ENCODE measurements at regions not wholly inside any gene's neighbourhood (a gene's known extent, or its start where the extent isn't known, plus 50 kb on each side); places are given as distances from the start of the nearest gene placed in this dataset.
"Not testable (repeated sequence)": the region's sequence is repeated elsewhere in the genome, so short reads cannot be mapped to it uniquely, and the experiment has no call there.

DNA sequence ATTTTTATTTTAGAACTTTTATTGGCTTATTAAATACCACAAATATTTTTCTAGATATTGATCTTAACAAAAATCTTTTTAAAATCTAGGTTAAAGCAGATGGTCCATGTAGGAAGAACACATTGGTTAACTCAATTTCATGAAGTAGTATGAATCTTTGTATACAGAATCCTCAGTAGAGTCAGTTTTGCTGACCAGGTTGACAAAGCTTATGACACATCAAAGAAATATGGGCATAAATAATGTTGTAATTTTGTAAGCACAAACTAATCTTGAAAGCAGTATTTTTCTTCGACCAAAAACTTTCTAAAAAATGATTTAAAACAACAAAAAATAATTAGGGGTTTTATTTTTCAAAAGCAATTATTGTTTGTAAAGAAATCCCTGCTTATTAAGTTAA, 479.3 kb upstream of the PCDH10 start:
- H3K27ac ChIP-seq (ENCODE audit: low read depth), result no peak overlapping the region
- DNase-seq (ENCODE audit: extremely low spot score), result no peak
- H3K4me3 ChIP-seq (ENCODE audit: low read depth, low read length), result no peak overlapping the region
- H3K36me3 ChIP-seq (ENCODE audit: insufficient read depth), result no peaks in the 10 kb centered on the region
- WGBS, result 0% methylated on average over 1 of the region's 1 CpG
- H3K4me1 ChIP-seq (ENCODE audit: insufficient read depth), result no peaks in the 10 kb centered on the region

DNA sequence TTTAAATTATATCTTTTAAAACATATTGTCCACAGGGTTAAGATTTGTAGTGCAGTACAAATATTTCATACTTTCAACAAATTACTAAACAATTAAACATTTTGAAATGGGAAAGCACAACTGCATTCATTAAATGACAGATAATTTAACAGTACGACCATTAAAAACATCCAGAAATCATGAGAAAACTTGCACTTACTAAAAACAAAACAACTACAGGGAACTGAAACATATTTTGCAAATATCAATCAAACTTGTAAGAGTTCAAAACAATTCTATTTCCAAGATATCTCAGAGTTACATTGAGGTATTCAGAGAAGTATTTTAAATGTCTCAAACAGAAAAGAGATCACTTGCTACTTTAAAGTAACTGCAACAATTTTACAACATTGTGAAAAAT, 478.5 kb upstream of the PCDH10 start:
- no peak for DNase-seq (ENCODE audit: extremely low spot score)
- no peak overlapping the region for H3K27ac ChIP-seq (ENCODE audit: low read depth)
- H3K4me3 ChIP-seq (ENCODE audit: low read depth, low read length), result no peak overlapping the region
- no peaks in the 10 kb centered on the region for H3K4me1 ChIP-seq (ENCODE audit: insufficient read depth)
- WGBS, result 81% methylated on average over 1 of the region's 1 CpG
- no peaks in the 10 kb centered on the region for H3K36me3 ChIP-seq (ENCODE audit: insufficient read depth)

DNA sequence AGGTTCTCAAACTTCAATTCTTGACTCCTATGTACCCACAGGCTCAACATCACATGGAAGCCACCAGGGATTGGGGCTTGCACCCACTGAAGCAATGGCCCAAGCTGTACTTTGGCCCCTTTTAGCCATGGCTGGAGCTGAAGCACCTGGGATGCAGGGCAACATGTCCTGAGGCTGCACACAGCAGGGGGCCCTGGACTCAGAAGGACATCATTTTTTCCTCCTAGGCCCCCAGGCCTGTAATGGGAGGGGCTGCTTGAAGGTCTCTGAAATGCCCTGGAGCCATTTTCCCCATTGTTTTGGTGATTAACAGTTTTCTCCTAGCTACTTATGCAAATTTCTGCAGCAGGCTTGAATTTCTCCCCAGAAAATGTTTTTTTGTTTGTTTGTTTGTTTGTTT, 465.1 kb upstream of the PCDH10 start:
- H3K27ac ChIP-seq (ENCODE audit: low read depth), result no peak overlapping the region
- H3K4me3 ChIP-seq (ENCODE audit: low read depth, low read length), result no peak overlapping the region
- no peaks in the 10 kb centered on the region for H3K4me1 ChIP-seq (ENCODE audit: insufficient read depth)
- no peak for DNase-seq (ENCODE audit: extremely low spot score)
- no peaks in the 10 kb centered on the region for H3K36me3 ChIP-seq (ENCODE audit: insufficient read depth)

DNA sequence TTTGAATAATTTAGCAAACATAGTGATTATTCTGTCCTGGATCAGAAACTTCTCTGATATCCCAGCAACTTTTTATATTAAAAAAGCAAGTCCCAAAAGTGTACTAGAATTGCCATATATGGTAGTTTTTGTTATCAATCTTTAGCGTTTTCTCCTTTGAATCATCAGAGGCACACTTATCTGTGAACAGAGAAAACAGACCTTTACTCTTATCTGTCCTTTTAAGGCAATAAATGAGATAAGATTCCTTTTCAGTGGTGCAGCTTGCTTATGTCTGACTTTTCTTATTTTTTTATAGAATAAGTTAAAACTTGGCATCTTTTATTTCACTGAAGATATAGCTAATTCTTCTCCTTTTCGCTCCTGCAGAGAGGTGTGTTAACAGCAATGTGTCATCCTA, 458.1 kb upstream of the PCDH10 start:
- Histone ChIP-seq H3K36me3 (ENCODE audit: insufficient read depth) (no peaks in the 10 kb centered on the region), H3K4me3 (ENCODE audit: low read depth, low read length) (no peak overlapping the region), H3K4me1 (ENCODE audit: insufficient read depth) (no peaks in the 10 kb centered on the region), H3K27ac (ENCODE audit: low read depth) (no peak overlapping the region)
- WGBS, result 30% methylated on average over 2 of the region's 2 CpGs
- no peak for DNase-seq (ENCODE audit: extremely low spot score)

DNA sequence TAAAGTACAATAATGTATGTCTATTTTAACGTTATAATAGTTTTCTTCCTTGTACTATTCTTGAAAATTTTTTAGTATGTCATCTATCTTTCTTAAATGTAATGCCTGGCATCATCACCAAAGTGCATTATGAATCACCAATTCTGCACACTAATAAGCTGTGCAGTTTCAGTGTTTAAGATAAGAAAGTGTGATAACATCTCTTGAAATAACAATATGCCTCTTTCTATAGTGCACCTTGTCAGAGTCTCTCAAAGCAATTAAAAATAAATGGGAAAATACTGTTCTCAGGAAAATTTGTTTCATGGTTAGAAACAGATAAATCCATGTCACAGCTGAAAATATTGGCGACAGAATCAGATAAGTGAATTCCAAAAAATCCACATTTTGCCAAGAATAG, 457.4 kb upstream of the PCDH10 start:
- no peaks in the 10 kb centered on the region for H3K36me3 ChIP-seq (ENCODE audit: insufficient read depth)
- WGBS, result 61% methylated on average over 2 of the region's 2 CpGs
- H3K4me1 ChIP-seq (ENCODE audit: insufficient read depth), result no peaks in the 10 kb centered on the region
- DNase-seq (ENCODE audit: extremely low spot score), result no peak
- H3K4me3 ChIP-seq (ENCODE audit: low read depth, low read length), result no peak overlapping the region
- no peak overlapping the region for H3K27ac ChIP-seq (ENCODE audit: low read depth)

DNA sequence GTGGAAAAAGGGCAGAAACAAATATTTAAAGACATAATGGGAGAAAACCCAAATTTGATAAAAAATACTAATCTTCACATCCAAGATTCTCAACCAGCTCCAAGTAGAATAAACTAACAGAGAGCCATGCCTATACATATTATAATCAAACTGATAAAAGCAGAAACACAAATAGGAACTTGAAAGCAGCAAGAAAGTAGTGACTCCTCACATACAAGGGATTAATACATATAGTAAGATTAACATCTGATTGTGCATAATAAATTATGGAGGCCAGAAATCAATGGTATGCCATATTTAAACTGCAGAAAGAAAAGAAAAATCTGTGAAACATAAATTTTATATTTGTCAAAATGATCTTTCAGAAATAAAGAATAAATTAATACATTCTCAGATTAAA, 454.3 kb upstream of the PCDH10 start:
- Histone ChIP-seq H3K4me1 (ENCODE audit: insufficient read depth) (no peaks in the 10 kb centered on the region), H3K36me3 (ENCODE audit: insufficient read depth) (no peaks in the 10 kb centered on the region), H3K27ac (ENCODE audit: low read depth) (no peak overlapping the region), H3K4me3 (ENCODE audit: low read depth, low read length) (no peak overlapping the region)
- DNase-seq (ENCODE audit: extremely low spot score), result no peak

DNA sequence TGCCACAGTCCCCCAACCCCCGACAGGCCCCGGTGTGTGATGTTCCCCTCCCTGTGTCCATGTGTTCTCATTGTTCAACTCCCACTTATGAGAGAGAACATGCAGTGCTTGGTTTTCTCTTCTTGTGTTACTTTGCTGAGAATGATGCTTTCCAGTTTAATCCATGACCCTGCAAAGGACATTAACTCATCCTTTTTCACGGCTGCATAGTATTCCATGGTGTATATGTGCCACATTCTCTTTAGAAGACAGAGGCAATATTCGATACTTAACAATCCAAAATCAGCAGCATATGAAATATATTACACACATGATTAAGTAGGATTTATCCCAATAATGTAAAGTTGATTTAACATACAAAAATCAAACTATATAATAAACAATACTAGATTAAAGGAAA, 451.6 kb upstream of the PCDH10 start:
- 92% methylated on average over 4 of the region's 4 CpGs for WGBS
- DNase-seq (ENCODE audit: extremely low spot score); H3K27ac ChIP-seq (ENCODE audit: low read depth); H3K4me3 ChIP-seq (ENCODE audit: low read depth, low read length); H3K4me1 ChIP-seq (ENCODE audit: insufficient read depth); H3K36me3 ChIP-seq (ENCODE audit: insufficient read depth): not testable (repeated sequence)

DNA sequence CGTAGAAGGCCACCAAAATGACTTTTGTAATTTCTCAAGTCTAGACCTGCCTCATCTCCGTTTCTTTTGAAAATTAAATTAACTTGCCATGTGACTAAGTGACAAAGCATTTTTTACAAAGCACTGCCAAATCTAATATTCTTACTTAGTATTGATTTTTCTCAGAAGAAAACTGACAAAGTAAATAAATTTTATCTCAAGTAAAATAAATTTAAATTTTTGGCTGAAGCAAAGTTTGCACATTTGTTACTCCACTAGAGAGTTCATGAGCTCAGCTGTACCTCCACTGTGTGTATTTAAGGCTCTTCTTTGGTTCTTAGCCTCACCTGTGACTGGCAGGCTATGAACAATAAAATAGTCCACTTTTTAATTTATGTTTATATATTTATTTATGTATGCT, 441.1 kb upstream of the PCDH10 start:
- no peak for DNase-seq (ENCODE audit: extremely low spot score)
- Histone ChIP-seq H3K4me1 (ENCODE audit: insufficient read depth) (no peaks in the 10 kb centered on the region), H3K27ac (ENCODE audit: low read depth) (no peak overlapping the region), H3K4me3 (ENCODE audit: low read depth, low read length) (no peak overlapping the region), H3K36me3 (ENCODE audit: insufficient read depth) (no peaks in the 10 kb centered on the region)
- 79% methylated on average over 2 of the region's 2 CpGs for WGBS

DNA sequence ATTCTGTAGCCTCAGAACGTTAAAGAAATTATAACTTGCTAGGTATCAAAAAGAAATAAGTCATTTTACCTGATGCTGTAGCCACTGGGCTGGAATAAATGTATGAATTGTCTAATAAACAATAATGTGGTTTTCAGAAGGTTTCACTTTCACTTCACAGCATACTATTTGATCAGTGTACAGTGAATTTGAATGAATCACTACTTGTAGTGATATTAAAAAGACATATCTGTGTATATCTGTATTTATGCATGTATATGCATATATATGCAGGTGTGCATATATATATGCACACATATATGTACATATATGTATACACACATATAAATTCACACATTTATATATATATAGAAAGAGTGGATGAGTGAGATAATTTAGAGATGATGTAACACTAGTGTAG, 440.0 kb upstream of the PCDH10 start:
- Histone ChIP-seq H3K36me3 (ENCODE audit: insufficient read depth) (no peaks in the 10 kb centered on the region), H3K4me1 (ENCODE audit: insufficient read depth) (no peaks in the 10 kb centered on the region), H3K4me3 (ENCODE audit: low read depth, low read length) (no peak overlapping the region), H3K27ac (ENCODE audit: low read depth) (no peak overlapping the region)
- no peak for DNase-seq (ENCODE audit: extremely low spot score)
- 59% methylated on average over 1 of the region's 1 CpG for WGBS

DNA sequence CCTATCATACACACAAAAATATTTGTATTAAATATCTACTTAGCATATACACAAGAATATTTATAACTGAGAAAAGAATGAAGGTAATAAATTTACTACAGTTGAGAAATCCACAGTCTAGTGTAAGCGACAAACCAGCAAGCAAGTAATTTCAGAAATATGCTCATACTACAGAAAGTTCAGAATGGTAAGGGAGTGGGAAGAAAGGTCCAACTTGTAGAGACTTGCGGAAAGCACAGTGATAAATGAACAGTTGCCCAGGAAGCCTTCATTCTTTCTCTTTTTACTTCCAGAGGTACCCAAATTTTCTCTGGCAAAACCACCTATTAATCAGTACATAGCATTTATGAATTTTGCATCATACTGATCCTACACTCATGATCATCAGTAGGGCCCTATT, 438.1 kb upstream of the PCDH10 start:
- no peaks in the 10 kb centered on the region for H3K4me1 ChIP-seq (ENCODE audit: insufficient read depth)
- no peak for DNase-seq (ENCODE audit: extremely low spot score)
- no peak overlapping the region for H3K4me3 ChIP-seq (ENCODE audit: low read depth, low read length)
- H3K36me3 ChIP-seq (ENCODE audit: insufficient read depth), result no peaks in the 10 kb centered on the region
- 94% methylated on average over 2 of the region's 2 CpGs for WGBS
- no peak overlapping the region for H3K27ac ChIP-seq (ENCODE audit: low read depth)

DNA sequence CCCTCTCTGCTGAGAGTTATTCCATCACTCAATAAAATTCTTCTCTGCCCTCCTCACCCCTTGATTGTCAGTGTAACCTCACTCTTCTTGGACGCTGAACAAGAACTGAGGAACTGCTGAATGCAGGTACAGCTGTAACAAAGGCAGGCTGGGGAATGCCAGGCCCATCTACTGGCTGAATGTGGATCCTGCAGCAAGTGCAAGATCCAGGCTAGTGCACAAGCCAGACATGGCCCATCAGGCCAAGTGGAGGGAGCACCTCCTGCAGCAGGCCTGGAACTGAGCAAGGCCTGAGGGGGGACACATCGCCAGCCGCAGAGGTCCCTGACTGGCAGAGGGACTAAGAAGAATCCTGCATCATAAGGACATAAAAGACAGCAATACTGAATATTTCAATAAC, 411.8 kb upstream of the PCDH10 start:
- WGBS, result 90% methylated on average over 3 of the region's 3 CpGs
- DNase-seq (ENCODE audit: extremely low spot score), result no peak
- H3K36me3 ChIP-seq (ENCODE audit: insufficient read depth), result no peaks in the 10 kb centered on the region
- no peak overlapping the region for H3K27ac ChIP-seq (ENCODE audit: low read depth)
- no peaks in the 10 kb centered on the region for H3K4me1 ChIP-seq (ENCODE audit: insufficient read depth)
- no peak overlapping the region for H3K4me3 ChIP-seq (ENCODE audit: low read depth, low read length)

DNA sequence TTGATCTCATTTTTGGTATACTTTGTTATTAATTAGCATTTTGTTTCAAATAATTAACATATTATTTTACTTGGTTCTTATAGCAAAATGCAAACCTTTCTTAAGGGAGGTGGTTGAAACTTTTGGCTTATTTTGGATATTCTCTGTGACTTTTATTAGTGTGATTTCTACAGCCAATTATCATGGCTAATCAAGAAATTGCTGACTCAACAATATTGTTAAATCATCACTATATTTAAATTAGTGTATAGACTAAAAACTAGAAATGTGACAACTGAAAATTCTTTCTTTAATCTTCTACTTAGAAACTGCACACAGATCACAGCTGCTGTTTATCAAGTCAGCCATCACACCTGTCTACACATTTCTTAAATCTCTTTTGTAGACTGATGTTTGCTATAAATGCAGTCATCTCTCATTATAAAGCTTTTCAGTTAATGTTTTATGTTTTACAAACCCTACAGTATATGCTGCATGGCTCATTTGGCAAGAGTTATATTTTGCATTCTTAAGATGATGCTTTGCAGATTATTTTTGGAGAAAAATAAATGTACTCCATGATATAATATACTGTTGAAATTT, 389.8 kb upstream of the PCDH10 start:
- no peak overlapping the region for H3K4me3 ChIP-seq (ENCODE audit: low read depth, low read length)

DNA sequence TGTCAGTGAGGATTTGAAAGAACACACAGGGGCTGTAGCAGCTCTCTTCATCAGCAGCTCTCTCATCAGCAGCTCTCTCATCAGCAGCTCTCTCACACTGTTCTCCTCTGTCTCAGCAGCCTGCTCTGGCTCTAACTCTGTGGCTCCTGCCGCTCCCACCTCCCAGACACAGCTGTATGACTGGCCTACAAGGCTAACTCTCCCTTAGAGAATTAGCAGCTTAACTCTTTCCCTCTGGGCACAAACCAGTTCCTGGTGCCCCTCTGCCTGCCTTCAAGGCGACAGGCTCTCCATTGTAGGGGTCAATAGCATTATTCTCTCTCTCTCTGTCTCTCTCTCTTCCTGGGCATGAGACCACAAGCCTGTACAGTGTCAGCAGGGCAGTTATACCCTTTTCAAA, 385.6 kb upstream of the PCDH10 start:
- Histone ChIP-seq H3K4me3 (ENCODE audit: low read depth, low read length) (no peak overlapping the region), H3K36me3 (ENCODE audit: insufficient read depth) (no peaks in the 10 kb centered on the region), H3K27ac (ENCODE audit: low read depth) (no peak overlapping the region), H3K4me1 (ENCODE audit: insufficient read depth) (no peaks in the 10 kb centered on the region)
- WGBS, result 80% methylated on average over 2 of the region's 2 CpGs
- no peak for DNase-seq (ENCODE audit: extremely low spot score)

More for the DNA sequence above, 389.8 kb upstream of the PCDH10 start:
- DNase-seq (ENCODE audit: extremely low spot score), result no peak
- Histone ChIP-seq H3K4me1 (ENCODE audit: insufficient read depth) (no peaks in the 10 kb centered on the region), H3K36me3 (ENCODE audit: insufficient read depth) (no peaks in the 10 kb centered on the region), H3K27ac (ENCODE audit: low read depth) (no peak overlapping the region)

DNA sequence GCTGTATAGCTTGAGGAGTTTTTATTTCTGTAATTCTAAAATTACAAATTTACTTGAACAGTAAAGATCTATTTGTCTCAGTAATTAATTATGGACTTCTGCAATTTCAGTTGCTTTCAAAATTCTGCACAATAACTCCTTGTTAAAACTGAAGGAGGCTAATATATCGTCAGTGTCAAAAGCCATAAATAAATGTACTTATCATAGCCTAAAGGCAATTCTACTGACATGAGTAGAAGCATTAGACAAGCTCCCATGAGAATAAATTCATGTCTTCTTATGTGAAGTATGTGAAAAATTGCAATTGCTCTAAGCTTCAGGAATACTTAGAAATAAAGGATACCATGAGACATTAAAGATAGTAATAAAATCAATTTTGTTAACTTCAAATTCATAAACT, 381.2 kb upstream of the PCDH10 start:
- 78% methylated on average over 1 of the region's 1 CpG for WGBS
- H3K36me3 ChIP-seq (ENCODE audit: insufficient read depth), result no peaks in the 10 kb centered on the region
- H3K4me1 ChIP-seq (ENCODE audit: insufficient read depth), result no peaks in the 10 kb centered on the region
- no peak for DNase-seq (ENCODE audit: extremely low spot score)
- no peak overlapping the region for H3K4me3 ChIP-seq (ENCODE audit: low read depth, low read length)
- no peak overlapping the region for H3K27ac ChIP-seq (ENCODE audit: low read depth)

DNA sequence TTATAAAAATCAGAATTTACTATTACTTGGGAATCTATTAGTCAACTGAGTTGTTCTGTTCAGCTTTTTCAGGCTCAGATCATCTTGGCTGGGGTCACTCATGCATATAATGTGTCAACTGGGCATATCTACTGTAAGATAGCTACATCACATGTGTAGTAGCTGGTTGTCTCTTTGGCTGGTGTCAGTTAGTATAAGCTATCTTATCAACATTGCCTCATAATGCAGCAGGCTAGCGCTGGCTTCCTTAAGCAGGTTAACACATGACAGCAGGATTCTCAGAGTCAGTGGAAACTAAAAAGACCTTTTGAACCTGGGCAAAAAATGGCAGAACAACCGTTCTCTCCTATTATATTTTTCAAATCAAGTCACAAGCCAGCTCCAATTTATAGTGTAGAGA, 378.3 kb upstream of the PCDH10 start:
- no peak for DNase-seq (ENCODE audit: extremely low spot score)
- Histone ChIP-seq H3K4me3 (ENCODE audit: low read depth, low read length) (no peak overlapping the region), H3K27ac (ENCODE audit: low read depth) (no peak overlapping the region), H3K36me3 (ENCODE audit: insufficient read depth) (no peaks in the 10 kb centered on the region), H3K4me1 (ENCODE audit: insufficient read depth) (no peaks in the 10 kb centered on the region)
- 46% methylated on average over 2 of the region's 2 CpGs for WGBS

All from urinary bladder (tissue), 3 donors.